ENCODE measurements at regions not wholly inside any gene's neighbourhood (a gene's known extent, or its start where the extent isn't known, plus 50 kb on each side); places are given as distances from the start of the nearest gene placed in this dataset.
"Not testable (repeated sequence)": the region's sequence is repeated elsewhere in the genome, so short reads cannot be mapped to it uniquely, and the experiment has no call there.

- H3K9me3 Mint-ChIP-seq = peaks cover 8% of the 10 kb centered on the region
Measured at GRCh38 chr3:154898443-154898842, 181.7 kb upstream of the MME start.

GRCh38 chr3:154893813-154894212 is 186.3 kb upstream of the MME start:
- Mint-ChIP-seq H3K27ac (no peak overlapping the region), H3K27me3 (no peaks in the 10 kb centered on the region), H3K36me3 (no peaks in the 10 kb centered on the region), H3K4me1 (no peaks in the 10 kb centered on the region), H3K9me3 (peaks cover 8% of the 10 kb centered on the region), H3K4me3 (no peak overlapping the region)
- no peak for ATAC-seq

More at GRCh38 chr3:154898443-154898842, 181.7 kb upstream of the MME start:
- Mint-ChIP-seq H3K4me1 (no peaks in the 10 kb centered on the region), H3K4me3 (no peak overlapping the region), H3K36me3 (no peaks in the 10 kb centered on the region), H3K27me3 (no peaks in the 10 kb centered on the region), H3K27ac (no peak overlapping the region)
- no peak for ATAC-seq

GRCh38 chr3:154889227-154889634 is 190.9 kb upstream of the MME start:
- Mint-ChIP-seq H3K27ac (no peak overlapping the region), H3K36me3 (no peaks in the 10 kb centered on the region), H3K4me3 (no peak overlapping the region), H3K27me3 (no peaks in the 10 kb centered on the region), H3K9me3 (peaks cover 3% of the 10 kb centered on the region), H3K4me1 (no peaks in the 10 kb centered on the region)
- ATAC-seq = no peak

- H3K4me3 Mint-ChIP-seq = no peak overlapping the region
- H3K27me3 Mint-ChIP-seq = no peaks in the 10 kb centered on the region
- ATAC-seq = no peak
- H3K27ac Mint-ChIP-seq = no peak overlapping the region
- H3K4me1 Mint-ChIP-seq = no peaks in the 10 kb centered on the region
- no peaks in the 10 kb centered on the region for H3K9me3 Mint-ChIP-seq
- no peaks in the 10 kb centered on the region for H3K36me3 Mint-ChIP-seq
Measured at GRCh38 chr3:154887869-154888268, 192.2 kb upstream of the MME start.

- H3K36me3 Mint-ChIP-seq = no peaks in the 10 kb centered on the region
- no peaks in the 10 kb centered on the region for H3K9me3 Mint-ChIP-seq
- H3K4me3 Mint-ChIP-seq = no peak overlapping the region
- no peak overlapping the region for H3K27ac Mint-ChIP-seq
- H3K4me1 Mint-ChIP-seq = no peaks in the 10 kb centered on the region
- H3K27me3 Mint-ChIP-seq = no peaks in the 10 kb centered on the region
- no peak for ATAC-seq
Measured at GRCh38 chr3:154886437-154886836, 193.7 kb upstream of the MME start.

- no peak for ATAC-seq
- H3K9me3 Mint-ChIP-seq = peaks cover 2% of the 10 kb centered on the region
- H3K4me3 Mint-ChIP-seq = no peak overlapping the region
- H3K36me3 Mint-ChIP-seq = no peaks in the 10 kb centered on the region
- H3K4me1 Mint-ChIP-seq = no peaks in the 10 kb centered on the region
- no peaks in the 10 kb centered on the region for H3K27me3 Mint-ChIP-seq
- H3K27ac Mint-ChIP-seq = no peak overlapping the region
Measured at GRCh38 chr3:154885418-154885817, 194.7 kb upstream of the MME start.

GRCh38 chr3:154884952-154885351 is 195.2 kb upstream of the MME start:
- Mint-ChIP-seq H3K27me3 (no peaks in the 10 kb centered on the region), H3K9me3 (peaks cover 2% of the 10 kb centered on the region)

GRCh38 chr3:154875142-154875541 is 205.0 kb upstream of the MME start:
- no peaks in the 10 kb centered on the region for H3K4me1 Mint-ChIP-seq
- H3K4me3 Mint-ChIP-seq = no peak overlapping the region
- ATAC-seq = no peak
- H3K27me3 Mint-ChIP-seq = no peaks in the 10 kb centered on the region
- H3K36me3 Mint-ChIP-seq = no peaks in the 10 kb centered on the region
- peaks cover 12% of the 10 kb centered on the region for H3K9me3 Mint-ChIP-seq
- no peak overlapping the region for H3K27ac Mint-ChIP-seq

More at GRCh38 chr3:154884952-154885351, 195.2 kb upstream of the MME start:
- Mint-ChIP-seq H3K27ac (no peak overlapping the region), H3K4me1 (no peaks in the 10 kb centered on the region), H3K36me3 (no peaks in the 10 kb centered on the region), H3K4me3 (no peak overlapping the region)
- no peak for ATAC-seq

- Mint-ChIP-seq H3K27me3 (no peaks in the 10 kb centered on the region), H3K9me3 (no peaks in the 10 kb centered on the region), H3K27ac (no peak overlapping the region), H3K4me3 (no peak overlapping the region), H3K36me3 (no peaks in the 10 kb centered on the region), H3K4me1 (no peaks in the 10 kb centered on the region)
- ATAC-seq = no peak
Measured at GRCh38 chr3:154872696-154873095, 207.4 kb upstream of the MME start.

GRCh38 chr3:154872074-154872473 is 208.0 kb upstream of the MME start:
- H3K27ac Mint-ChIP-seq = no peak overlapping the region
- ATAC-seq = no peak
- H3K27me3 Mint-ChIP-seq = no peaks in the 10 kb centered on the region
- H3K9me3 Mint-ChIP-seq = no peaks in the 10 kb centered on the region
- H3K4me3 Mint-ChIP-seq = no peak overlapping the region
- H3K36me3 Mint-ChIP-seq = no peaks in the 10 kb centered on the region
- H3K4me1 Mint-ChIP-seq = no peaks in the 10 kb centered on the region

GRCh38 chr3:154864947-154865346 is 215.2 kb upstream of the MME start:
- H3K9me3 Mint-ChIP-seq = no peaks in the 10 kb centered on the region
- H3K27ac Mint-ChIP-seq = no peak overlapping the region
- H3K4me3 Mint-ChIP-seq = no peak overlapping the region
- H3K4me1 Mint-ChIP-seq = peaks cover 4% of the 10 kb centered on the region
- no peak for ATAC-seq
- no peaks in the 10 kb centered on the region for H3K36me3 Mint-ChIP-seq
- no peaks in the 10 kb centered on the region for H3K27me3 Mint-ChIP-seq

GRCh38 chr3:154862265-154862664 is 217.9 kb upstream of the MME start:
- H3K27me3 Mint-ChIP-seq = no peaks in the 10 kb centered on the region
- no peak overlapping the region for H3K4me3 Mint-ChIP-seq
- peaks cover 2% of the 10 kb centered on the region for H3K9me3 Mint-ChIP-seq
- no peak overlapping the region for H3K27ac Mint-ChIP-seq
- H3K36me3 Mint-ChIP-seq = no peaks in the 10 kb centered on the region
- peaks cover 4% of the 10 kb centered on the region for H3K4me1 Mint-ChIP-seq
- peak; percentile 41 for ATAC-seq

GRCh38 chr3:154852998-154853397 is 227.1 kb upstream of the MME start:
- not testable (repeated sequence) for H3K4me3 Mint-ChIP-seq, H3K4me1 Mint-ChIP-seq, H3K27ac Mint-ChIP-seq, H3K36me3 Mint-ChIP-seq, H3K27me3 Mint-ChIP-seq, H3K9me3 Mint-ChIP-seq, ATAC-seq

GRCh38 chr3:154852515-154852914 is 227.6 kb upstream of the MME start:
- no peak for ATAC-seq
- H3K4me3 Mint-ChIP-seq = no peak overlapping the region
- H3K27ac Mint-ChIP-seq = no peak overlapping the region
- H3K9me3 Mint-ChIP-seq = peaks cover 6% of the 10 kb centered on the region
- no peaks in the 10 kb centered on the region for H3K4me1 Mint-ChIP-seq
- no peaks in the 10 kb centered on the region for H3K27me3 Mint-ChIP-seq
- H3K36me3 Mint-ChIP-seq = no peaks in the 10 kb centered on the region

- no peak for ATAC-seq
- Mint-ChIP-seq H3K27me3 (no peaks in the 10 kb centered on the region), H3K4me3 (no peak overlapping the region), H3K36me3 (no peaks in the 10 kb centered on the region), H3K9me3 (peaks cover 6% of the 10 kb centered on the region), H3K4me1 (no peaks in the 10 kb centered on the region), H3K27ac (no peak overlapping the region)
Measured at GRCh38 chr3:154851644-154852043, 228.5 kb upstream of the MME start.

GRCh38 chr3:154850921-154851320 is 229.2 kb upstream of the MME start:
- Mint-ChIP-seq H3K4me3 (no peak overlapping the region), H3K36me3 (no peaks in the 10 kb centered on the region), H3K27ac (no peak overlapping the region), H3K9me3 (peaks cover 6% of the 10 kb centered on the region), H3K27me3 (no peaks in the 10 kb centered on the region), H3K4me1 (no peaks in the 10 kb centered on the region)
- ATAC-seq = no peak

GRCh38 chr3:154849408-154849807 is 230.7 kb upstream of the MME start:
- H3K9me3 Mint-ChIP-seq = peaks cover 3% of the 10 kb centered on the region
- H3K36me3 Mint-ChIP-seq = no peaks in the 10 kb centered on the region
- no peaks in the 10 kb centered on the region for H3K4me1 Mint-ChIP-seq
- ATAC-seq = no peak
- no peaks in the 10 kb centered on the region for H3K27me3 Mint-ChIP-seq
- H3K4me3 Mint-ChIP-seq = no peak overlapping the region
- no peak overlapping the region for H3K27ac Mint-ChIP-seq

Data from stimulated activated memory B cell treated with anti-CD40 and anti-IgM and Interleukin-4, amounts not matched to agents 10 μg/mL and 1 μg/mL and 100 μg/mL, for 72 hours (primary cell).